K562 (cell line): ENCODE measurements at regions not wholly inside any gene's neighbourhood (a gene's known extent, or its start where the extent isn't known, plus 50 kb on each side); places are given as distances from the start of the nearest gene placed in this dataset.

Experiments used
- ATAC-seq: fragments of 200-7000 bp; cut with Tn5 transposase; 3 replicates; pipeline ENCODE4 v1.9.1; 2020; ENCODE audit warnings: moderate library complexity
- BruUV-seq: library from RNA; stranded (reverse); fragments of 400-500 nt; replicated peaks from 2 replicates; lab custom pipeline; 2021; lab: Mats Ljungman, UMichigan
- CTCF ChIA-PET: fragments of 300-600 bp; formaldehyde crosslinking; extraction: SDS; loops from one replicate; lab custom pipeline; 2021; ENCODE audit warnings: low intra/inter-chr PET ratio; lab: Yijun Ruan, JAX
- POLR2A ChIA-PET: fragments of 300-600, 350-650 bp; sonication (Branson Sonifier 250); formaldehyde crosslinking; extraction: SDS; loops from one replicate; lab custom pipeline; 2021; ENCODE audit warnings: antibody characterized with exemption, inconsistent platforms; lab: Yijun Ruan, JAX
- DNase-seq, 4 experiments: peaks; one replicate each; pipeline versions ENCODE4 v3.0.0 to v3.0.0-alpha.2; 2011 to 2018; ENCODE audit warnings: low spot score in 3 of 4, mixed read lengths in 3 of 4; ENCODE audit errors: extremely low read depth in 1 of 4
- FAIRE-seq: peaks from 2 replicates; lab custom pipeline; 2011; peaks lifted over from hg19 to GRCh38; lab: Jason Lieb, UNC
- H2AFZ ChIP-seq: 2 replicates; pipeline ENCODE4 v1.6.0; 2011; ENCODE audit warnings: low read depth, low read length, control low read depth, inconsistent platforms
- H3K27ac ChIP-seq: fragments of 200-600 bp; 3 replicates; pipeline ENCODE4 v1.8.0; 2011; ENCODE audit warnings: low read depth, mild to moderate bottlenecking, control low read depth, inconsistent platforms, low read length, moderate library complexity, mixed read lengths; ENCODE audit errors: extremely low read depth
- H3K27me3 ChIP-seq, 2 experiments: fragments of 300-600 bp in 1 of 2; 2 replicates in 1 of 2; 3 replicates in 1 of 2; pipeline versions ENCODE4 v1.6.0 to v1.8.0; 2011; ENCODE audit warnings: inconsistent platforms in 2 of 2, low read length in 2 of 2, mild to moderate bottlenecking in 1 of 2, mixed read lengths in 1 of 2, moderate library complexity in 1 of 2; ENCODE audit not compliant: control insufficient read depth in 2 of 2, insufficient read depth in 2 of 2
- H3K36me3 ChIP-seq: fragments of 300-600 bp; 3 replicates; pipeline ENCODE4 v1.8.0; 2011; ENCODE audit warnings: mild to moderate bottlenecking, low read length, inconsistent platforms; ENCODE audit not compliant: control insufficient read depth, insufficient read depth
- H3K4me1 ChIP-seq, 2 experiments: fragments of 200-600 bp in 1 of 2; replicated peaks in 1 of 2; 2 replicates in 1 of 2; 3 replicates in 1 of 2; pipeline versions ENCODE4 v1.5.1 to v1.8.0; 2011; ENCODE audit warnings: inconsistent platforms in 2 of 2, low read length in 2 of 2, mild to moderate bottlenecking in 1 of 2, mixed read lengths in 1 of 2, moderate library complexity in 1 of 2; ENCODE audit not compliant: control insufficient read depth in 2 of 2, insufficient read depth in 2 of 2
- H3K4me2 ChIP-seq: 2 replicates; pipeline ENCODE4 v1.6.1; 2011; ENCODE audit warnings: low read length, control low read depth, inconsistent platforms, mixed read lengths; ENCODE audit not compliant: insufficient read depth
- H3K4me3 ChIP-seq: fragments of 200-600 bp; sonication (generic), shearing (Covaris generic); 2 replicates; pipeline ENCODE4 v1.5.1; 2016; ENCODE audit warnings: control low read depth, inconsistent platforms
- H3K79me2 ChIP-seq: fragments of 200-600 bp; 3 replicates; pipeline ENCODE4 v1.8.0; 2011; ENCODE audit warnings: low read length, inconsistent platforms; ENCODE audit not compliant: control insufficient read depth, insufficient read depth
- H3K9ac ChIP-seq, 2 experiments: 2 replicates each; pipeline versions ENCODE4 v1.6.0 to v1.6.1; 2011; ENCODE audit warnings: low read depth in 2 of 2, low read length in 2 of 2, control low read depth in 1 of 2, inconsistent platforms in 1 of 2, mild to moderate bottlenecking in 1 of 2, mixed read lengths in 1 of 2; ENCODE audit not compliant: insufficient read depth in 1 of 2
- H3K9me1 ChIP-seq: one replicate; pipeline ENCODE4 v1.6.0; 2011; ENCODE audit warnings: inconsistent platforms, mild to moderate bottlenecking, low read length, moderate library complexity; ENCODE audit not compliant: control insufficient read depth, insufficient read depth
- H3K9me3 ChIP-seq: replicated peaks from 2 replicates; pipeline ENCODE4 v1.5.1; 2011; ENCODE audit warnings: low read depth, low read length, inconsistent platforms; ENCODE audit not compliant: control insufficient read depth, insufficient read depth
- H4K20me1 ChIP-seq: replicated peaks from 2 replicates; pipeline ENCODE4 v1.6.1; 2011; ENCODE audit warnings: low read length, inconsistent platforms, mixed read lengths; ENCODE audit not compliant: control insufficient read depth, insufficient read depth
- HDAC8 ChIP-seq: fragments of 450-650 bp; IDR thresholded peaks from 2 replicates; pipeline ENCODE4 v1.6.1; 2016; ENCODE audit warnings: mild to moderate bottlenecking, missing genetic modification characterization, moderate library complexity, missing compliant biosample characterization
- NCOR1 ChIP-seq: fragments of 450-650 bp; IDR thresholded peaks from 2 replicates; pipeline ENCODE4 v1.6.1; 2016; ENCODE audit warnings: mild to moderate bottlenecking, moderate library complexity
- NR0B1 ChIP-seq: fragments of 450-650 bp; IDR thresholded peaks from one replicate; pipeline ENCODE4 v1.6.1; 2018; ENCODE audit warnings: mild to moderate bottlenecking, moderate library complexity; ENCODE audit not compliant: partially characterized antibody
- SAP30 ChIP-seq: fragments of 200-600 bp; sonication (generic); IDR thresholded peaks from 2 replicates; pipeline ENCODE4 v1.6.1; 2012; ENCODE audit warnings: borderline replicate concordance, low read depth, mild to moderate bottlenecking, moderate library complexity, low read length, control low read depth, inconsistent platforms; ENCODE audit not compliant: insufficient read depth, poor library complexity, severe bottlenecking
- ZNF165 ChIP-seq: fragments of 250-450 bp; sonication (Bioruptor Pico); IDR thresholded peaks from 2 replicates; pipeline ENCODE4 v1.4.0; 2020; ENCODE audit warnings: borderline replicate concordance
- ZNF212 ChIP-seq: fragments of 450-650 bp; formaldehyde crosslinking; IDR thresholded peaks from 2 replicates; pipeline ENCODE4 v1.4.0; 2020; ENCODE audit warnings: mild to moderate bottlenecking
- ZNF347 ChIP-seq: fragments of 450-650 bp; formaldehyde crosslinking; IDR thresholded peaks from 2 replicates; pipeline ENCODE4 v1.4.0; 2020; ENCODE audit warnings: low read depth, mild to moderate bottlenecking, moderate library complexity
- ZNF644 ChIP-seq: fragments of 200-800 bp; sonication (Bioruptor generic); IDR thresholded peaks from 2 replicates; pipeline ENCODE4 v1.6.1; 2016; ENCODE audit warnings: low read depth, missing genetic modification characterization, missing compliant biosample characterization
- WGBS: fragments of 100-300 bp; shearing (Covaris generic); methylation state at CpG from one replicate; pipeline ENCODE4 v1.1.6; 2016; ENCODE audit warnings: low coverage, mixed read lengths; ENCODE audit not compliant: insufficient coverage; ENCODE audit errors: missing lambda C conversion rate; 5-methylcytosine and 5-hydroxymethylcytosine counted together
- in situ Hi-C: fragments of 300-500 bp; cut with MboI; formaldehyde crosslinking; loops from 4 replicates; pipeline ENCODE4 v1.15.0; 2018; ENCODE audit warnings: inconsistent platforms, mixed read lengths
- intact Hi-C: fragments of 100-400 bp; cut with micrococcal nuclease; formaldehyde crosslinking; loops from 2 replicates; pipeline ENCODE4 v1.14.2; 2022

GRCh38 chr10:88212069-88212468 lies 348.6 kb downstream of the PTEN start (continued):
- TF ChIP-seq NCOR1, result no peak
- no peak for TF ChIP-seq ZNF212 (CRISPR knock-in tag)
- no peak for TF ChIP-seq ZNF165
- no peak for TF ChIP-seq SAP30
- TF ChIP-seq NR0B1, result no peak
- TF ChIP-seq, all 486 proteins: peak for 0

GRCh38 chr10:88213065-88213605 lies 349.7 kb downstream of the PTEN start:
- no peaks in the 10 kb centered on the region for H3K36me3 ChIP-seq
- no peak for DNase-seq
- TF ChIP-seq ZNF644 (tag) (no peak), ZNF347 (CRISPR knock-in tag) (no peak), HDAC8 (no peak)
- intact Hi-C loops, result no loop called here
- no peak overlapping the region for H3K27ac ChIP-seq
- no peak overlapping the region for H2AFZ ChIP-seq
- no peaks in the 10 kb centered on the region for H3K79me2 ChIP-seq
- H3K9ac ChIP-seq, result no peak overlapping the region
- H3K27me3 ChIP-seq, result no peaks in the 10 kb centered on the region
- no peaks in the 10 kb centered on the region for H4K20me1 ChIP-seq
- H3K9me3 ChIP-seq, result no peaks in the 10 kb centered on the region
- no peak for ATAC-seq
- 2% methylated on average over 6 of the region's 6 CpGs for WGBS
- H3K4me1 ChIP-seq, result no peaks in the 10 kb centered on the region
- no peaks in the 10 kb centered on the region for H3K9me1 ChIP-seq
- in situ Hi-C loops, result no loop called here
- ChIA-PET POLR2A (no interaction called here), CTCF (no interaction called here)
- no TSS peak for BruUV-seq
- H3K4me3 ChIP-seq, result no peak overlapping the region
- H3K4me2 ChIP-seq, result no peak overlapping the region
- FAIRE-seq, result no peak
